ENCODE measurements at regions not wholly inside any gene's neighbourhood (a gene's known extent, or its start where the extent isn't known, plus 50 kb on each side); places are given as distances from the start of the nearest gene placed in this dataset.

GRCh38 chr13:73819711-73820110 is 314.5 kb downstream of the KLF12 start:
- TF ChIP-seq CTCF (conservative IDR thresholded peaks at IDR 0.05; ENCODE audit: low read depth, low read length) (no peak), POLR2A (IDR thresholded peaks at IDR 0.05; ENCODE audit: low read depth, low read length) (no peak), USF2 (IDR thresholded peaks at IDR 0.05; ENCODE audit: low read depth, low read length) (no peak), MAFK (IDR thresholded peaks at IDR 0.05; ENCODE audit: low read depth, low read length) (no peak), MAZ (IDR thresholded peaks at IDR 0.05; ENCODE audit: borderline replicate concordance, low read depth, low read length) (no peak), MXI1 (IDR thresholded peaks at IDR 0.05; ENCODE audit: borderline replicate concordance, low read depth, low read length) (no peak), RAD21 (IDR thresholded peaks at IDR 0.05; ENCODE audit: low read length) (no peak)
